Karpas-422 (cell line): ENCODE measurements at regions not wholly inside any gene's neighbourhood (a gene's known extent, or its start where the extent isn't known, plus 50 kb on each side); places are given as distances from the start of the nearest gene placed in this dataset.

Experiments used
- DNase-seq: peaks from one replicate; pipeline ENCODE4 v3.0.0-alpha.2; 2015
- H2AFZ ChIP-seq: fragments of 200-600 bp; sonication (generic); 2 replicates; pipeline ENCODE4 v1.6.1; 2014; ENCODE audit warnings: antibody characterized with exemption, low read length, mixed read lengths
- H3K27ac ChIP-seq: fragments of 200-600 bp; sonication (generic); 2 replicates; pipeline ENCODE4 v1.5.1; 2014; ENCODE audit warnings: mild to moderate bottlenecking, low read length, moderate library complexity
- H3K27me3 ChIP-seq: fragments of 200-600 bp; sonication (generic); 2 replicates; pipeline ENCODE4 v1.6.1; 2014; ENCODE audit warnings: low read length, mixed read lengths
- H3K36me3 ChIP-seq: fragments of 200-600 bp; sonication (generic); 2 replicates; pipeline ENCODE4 v1.6.1; 2014; ENCODE audit warnings: low read length, mixed read lengths; ENCODE audit not compliant: insufficient read depth
- H3K4me1 ChIP-seq: fragments of 200-600 bp; sonication (generic); 2 replicates; pipeline ENCODE4 v1.6.1; 2014; ENCODE audit warnings: mild to moderate bottlenecking, low read length, mixed read lengths
- H3K4me2 ChIP-seq: fragments of 200-600 bp; sonication (generic); 2 replicates; pipeline ENCODE4 v1.6.1; 2014; ENCODE audit warnings: low read length, low read depth, mild to moderate bottlenecking; ENCODE audit not compliant: poor library complexity, severe bottlenecking
- H3K4me3 ChIP-seq: fragments of 200-600 bp; sonication (generic); 2 replicates; pipeline ENCODE4 v1.5.1; 2014; ENCODE audit warnings: mild to moderate bottlenecking, antibody characterized with exemption, low read length, mixed read lengths
- H3K79me2 ChIP-seq: fragments of 200-600 bp; sonication (generic); 2 replicates; pipeline ENCODE4 v1.6.1; 2014; ENCODE audit warnings: mild to moderate bottlenecking, low read length, mixed read lengths
- H3K9ac ChIP-seq: fragments of 200-600 bp; sonication (generic); 2 replicates; pipeline ENCODE4 v1.6.0; 2014; ENCODE audit warnings: low read length
- H3K9me2 ChIP-seq: fragments of 200-600 bp; sonication (generic), shearing (Covaris generic); replicated peaks from 2 replicates; pipeline ENCODE4 v1.6.0; 2014; ENCODE audit warnings: mild to moderate bottlenecking, low read length, moderate library complexity; ENCODE audit not compliant: insufficient read depth
- H3K9me3 ChIP-seq: fragments of 300-700, 200-600 bp; sonication (generic); 2 replicates; pipeline ENCODE4 v1.6.1; 2014; ENCODE audit warnings: low read length, mixed read lengths
- H4K20me1 ChIP-seq: fragments of 200-600 bp; sonication (generic); 2 replicates; pipeline ENCODE4 v1.6.1; 2014; ENCODE audit warnings: mild to moderate bottlenecking, antibody characterized with exemption, low read length, low read depth; ENCODE audit not compliant: insufficient read depth

- Histone ChIP-seq H4K20me1 (no peaks in the 10 kb centered on the region), H3K27ac (no peak overlapping the region), H3K4me2 (no peak overlapping the region), H3K36me3 (no peaks in the 10 kb centered on the region), H3K9me2 (no peaks in the 10 kb centered on the region), H3K9me3 (no peaks in the 10 kb centered on the region), H3K79me2 (no peaks in the 10 kb centered on the region), H3K4me1 (no peaks in the 10 kb centered on the region), H2AFZ (no peak overlapping the region), H3K4me3 (no peak overlapping the region), H3K27me3 (no peaks in the 10 kb centered on the region), H3K9ac (no peak overlapping the region)
- no peak for DNase-seq
Measured at GRCh38 chr5:153084511-153084910, 406.0 kb upstream of the GRIA1 start.

- no peaks in the 10 kb centered on the region for H3K79me2 ChIP-seq
- no peak overlapping the region for H3K9ac ChIP-seq
- H3K4me2 ChIP-seq = no peak overlapping the region
- no peak overlapping the region for H3K4me3 ChIP-seq
- no peaks in the 10 kb centered on the region for H3K9me2 ChIP-seq
- no peak for DNase-seq
- H3K27me3 ChIP-seq = no peaks in the 10 kb centered on the region
- no peak overlapping the region for H2AFZ ChIP-seq
- H4K20me1 ChIP-seq = no peaks in the 10 kb centered on the region
- H3K27ac ChIP-seq = no peak overlapping the region
- no peaks in the 10 kb centered on the region for H3K9me3 ChIP-seq
- H3K36me3 ChIP-seq = no peaks in the 10 kb centered on the region
- H3K4me1 ChIP-seq = no peaks in the 10 kb centered on the region
Measured at GRCh38 chr5:153086486-153086885, 404.0 kb upstream of the GRIA1 start.

GRCh38 chr5:153088538-153088937 lies 401.9 kb upstream of the GRIA1 start:
- no peaks in the 10 kb centered on the region for H3K4me1 ChIP-seq
- no peaks in the 10 kb centered on the region for H3K27me3 ChIP-seq
- no peak overlapping the region for H3K4me3 ChIP-seq
- H2AFZ ChIP-seq = no peak overlapping the region
- no peak overlapping the region for H3K27ac ChIP-seq
- H4K20me1 ChIP-seq = no peaks in the 10 kb centered on the region
- no peaks in the 10 kb centered on the region for H3K36me3 ChIP-seq
- no peak overlapping the region for H3K4me2 ChIP-seq
- H3K9me3 ChIP-seq = no peaks in the 10 kb centered on the region
- no peaks in the 10 kb centered on the region; the same call in 1 of the 2 replicates for H3K9me2 ChIP-seq
- H3K79me2 ChIP-seq = no peaks in the 10 kb centered on the region
- H3K9ac ChIP-seq = no peak overlapping the region
- DNase-seq = no peak

GRCh38 chr5:153094333-153094732 lies 396.1 kb upstream of the GRIA1 start:
- no peaks in the 10 kb centered on the region for H3K9me3 ChIP-seq
- H3K27ac ChIP-seq = no peak overlapping the region
- H3K36me3 ChIP-seq = no peaks in the 10 kb centered on the region
- no peak overlapping the region for H3K4me2 ChIP-seq
- H4K20me1 ChIP-seq = no peaks in the 10 kb centered on the region
- H3K79me2 ChIP-seq = no peaks in the 10 kb centered on the region
- no peak for DNase-seq
- no peaks in the 10 kb centered on the region for H3K27me3 ChIP-seq
- no peak overlapping the region for H2AFZ ChIP-seq
- no peaks in the 10 kb centered on the region for H3K4me1 ChIP-seq
- no peak overlapping the region for H3K4me3 ChIP-seq
- H3K9me2 ChIP-seq = no peaks in the 10 kb centered on the region; the same call in 1 of the 2 replicates
- no peak overlapping the region for H3K9ac ChIP-seq

- no peaks in the 10 kb centered on the region; the same call in 1 of the 2 replicates for H3K9me2 ChIP-seq
- no peak overlapping the region for H3K9ac ChIP-seq
- no peak for DNase-seq
- no peaks in the 10 kb centered on the region for H3K9me3 ChIP-seq
- H3K27me3 ChIP-seq = no peaks in the 10 kb centered on the region
- H3K4me3 ChIP-seq = no peak overlapping the region
- no peaks in the 10 kb centered on the region for H3K36me3 ChIP-seq
- no peaks in the 10 kb centered on the region for H3K79me2 ChIP-seq
- H2AFZ ChIP-seq = no peak overlapping the region
- no peak overlapping the region for H3K4me2 ChIP-seq
- no peaks in the 10 kb centered on the region for H3K4me1 ChIP-seq
- H4K20me1 ChIP-seq = no peaks in the 10 kb centered on the region
- H3K27ac ChIP-seq = no peak overlapping the region
Measured at GRCh38 chr5:153096381-153096780, 394.1 kb upstream of the GRIA1 start.

GRCh38 chr5:153099328-153099727 lies 391.1 kb upstream of the GRIA1 start:
- no peak overlapping the region for H3K9ac ChIP-seq
- no peak overlapping the region for H3K27ac ChIP-seq
- no peak for DNase-seq
- H4K20me1 ChIP-seq = no peaks in the 10 kb centered on the region
- no peaks in the 10 kb centered on the region for H3K27me3 ChIP-seq
- no peak overlapping the region for H3K4me2 ChIP-seq
- H3K9me2 ChIP-seq = no peaks in the 10 kb centered on the region
- H3K36me3 ChIP-seq = no peaks in the 10 kb centered on the region
- no peak overlapping the region for H2AFZ ChIP-seq
- peaks cover 2% of the 10 kb centered on the region; the same call in 1 of the 2 replicates for H3K9me3 ChIP-seq
- no peaks in the 10 kb centered on the region for H3K79me2 ChIP-seq
- H3K4me1 ChIP-seq = no peaks in the 10 kb centered on the region
- H3K4me3 ChIP-seq = no peak overlapping the region

- no peaks in the 10 kb centered on the region for H3K27me3 ChIP-seq
- H4K20me1 ChIP-seq = no peaks in the 10 kb centered on the region
Measured at GRCh38 chr5:153101235-153102180, 389.0 kb upstream of the GRIA1 start.

GRCh38 chr5:153116916-153117315 lies 373.6 kb upstream of the GRIA1 start:
- no peak overlapping the region for H3K4me3 ChIP-seq
- H3K27me3 ChIP-seq = no peaks in the 10 kb centered on the region

More at GRCh38 chr5:153101235-153102180, 389.0 kb upstream of the GRIA1 start:
- no peaks in the 10 kb centered on the region for H3K36me3 ChIP-seq
- no peak overlapping the region for H3K27ac ChIP-seq
- H3K4me2 ChIP-seq = no peak overlapping the region
- H3K9me2 ChIP-seq = no peaks in the 10 kb centered on the region
- H3K4me3 ChIP-seq = no peak overlapping the region
- no peak for DNase-seq
- no peak overlapping the region for H2AFZ ChIP-seq
- no peak overlapping the region for H3K9ac ChIP-seq
- H3K79me2 ChIP-seq = no peaks in the 10 kb centered on the region
- peaks cover 2% of the 10 kb centered on the region; the same call in 1 of the 2 replicates for H3K9me3 ChIP-seq
- no peaks in the 10 kb centered on the region for H3K4me1 ChIP-seq

More at GRCh38 chr5:153116916-153117315, 373.6 kb upstream of the GRIA1 start:
- no peak for DNase-seq
- no peaks in the 10 kb centered on the region for H3K79me2 ChIP-seq
- H3K9ac ChIP-seq = no peak overlapping the region
- H3K36me3 ChIP-seq = no peaks in the 10 kb centered on the region
- H3K27ac ChIP-seq = no peak overlapping the region
- H3K9me3 ChIP-seq = no peaks in the 10 kb centered on the region; the same call in 1 of the 2 replicates
- no peaks in the 10 kb centered on the region for H3K9me2 ChIP-seq
- no peaks in the 10 kb centered on the region for H4K20me1 ChIP-seq
- no peaks in the 10 kb centered on the region for H3K4me1 ChIP-seq
- no peak overlapping the region for H3K4me2 ChIP-seq
- no peak overlapping the region for H2AFZ ChIP-seq
